NCI-H2196 (cell line): ENCODE measurements at regions not wholly inside any gene's neighbourhood (a gene's known extent, or its start where the extent isn't known, plus 50 kb on each side); places are given as distances from the start of the nearest gene placed in this dataset.

Experiments used
- DNase-seq: peaks from one replicate; lab custom pipeline; 2025; ENCODE audit not compliant: unreplicated experiment; lab: John Stamatoyannopoulos, UW

GRCh38 chr7:123401295-123401694, 133.1 kb downstream of the IQUB start:
- no peak for DNase-seq

GRCh38 chr7:123400196-123400595, 134.2 kb downstream of the IQUB start:
- DNase-seq, result no peak

- no peak for DNase-seq
These were observed 135.5 kb downstream of the IQUB start for GRCh38 chr7:123398921-123399320.

DNA sequence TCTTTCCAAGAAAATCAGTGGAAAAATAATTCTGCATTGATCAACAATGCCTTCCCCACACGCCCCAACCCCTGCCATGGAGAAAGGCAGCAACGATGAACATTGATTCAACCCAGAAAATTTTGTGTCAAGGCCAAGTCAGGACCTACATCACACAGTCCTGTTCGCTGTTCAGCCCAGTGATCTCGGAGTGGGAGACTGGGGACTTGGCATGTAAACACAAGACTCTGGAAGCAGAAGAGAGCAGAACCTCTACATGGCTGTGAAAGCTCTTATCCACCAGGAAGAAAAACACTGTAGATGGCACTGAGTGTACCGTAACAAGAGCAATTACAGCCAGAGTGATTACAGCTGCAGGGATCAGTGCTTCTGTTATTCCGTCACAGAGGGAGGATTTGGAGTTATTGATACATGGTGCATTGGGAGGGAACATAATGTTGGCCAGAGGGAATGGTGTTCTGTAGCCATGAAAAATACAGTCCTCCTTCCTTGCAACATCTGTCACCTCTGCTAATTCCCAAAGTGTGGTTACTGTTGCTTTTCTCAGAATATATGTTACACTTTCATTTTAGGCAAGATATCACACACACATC, 136.6 kb downstream of the IQUB start:
- no peak for DNase-seq

- DNase-seq, result no peak
These were observed 140.8 kb downstream of the IQUB start for GRCh38 chr7:123393623-123394022.

- no peak for DNase-seq
These were observed 162.0 kb downstream of the IQUB start for GRCh38 chr7:123372368-123372767.

DNA sequence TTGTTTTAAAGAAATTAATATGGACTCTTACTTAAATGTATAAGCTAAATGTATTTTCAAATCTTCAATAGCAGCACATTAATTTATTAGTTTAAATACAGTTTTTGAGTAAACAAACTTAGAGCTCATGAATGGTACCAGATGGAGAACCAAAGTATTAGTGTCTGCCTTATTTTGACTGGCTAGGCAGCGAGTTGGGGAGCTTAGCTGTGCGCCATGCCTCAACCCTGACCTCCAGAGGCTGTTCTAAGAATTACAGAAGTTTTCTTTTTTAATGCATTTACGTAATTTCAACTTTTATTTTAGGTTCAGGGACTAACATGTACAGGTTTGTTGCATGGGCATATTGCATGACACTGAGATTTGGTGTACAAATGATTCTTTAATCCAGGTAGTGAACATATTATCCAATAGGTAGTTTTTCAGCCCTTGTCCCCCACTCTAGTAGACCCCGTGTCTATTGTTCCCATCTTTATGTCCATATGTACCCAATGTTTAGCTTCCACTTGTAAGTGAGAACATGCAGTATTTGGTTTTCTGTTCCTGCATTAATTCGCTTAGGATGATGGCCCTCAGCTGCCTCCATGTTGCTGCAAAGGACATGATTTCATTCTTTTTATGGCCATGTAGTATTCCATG, 166.8 kb downstream of the IQUB start:
- peak; percentile 26 for DNase-seq

DNA sequence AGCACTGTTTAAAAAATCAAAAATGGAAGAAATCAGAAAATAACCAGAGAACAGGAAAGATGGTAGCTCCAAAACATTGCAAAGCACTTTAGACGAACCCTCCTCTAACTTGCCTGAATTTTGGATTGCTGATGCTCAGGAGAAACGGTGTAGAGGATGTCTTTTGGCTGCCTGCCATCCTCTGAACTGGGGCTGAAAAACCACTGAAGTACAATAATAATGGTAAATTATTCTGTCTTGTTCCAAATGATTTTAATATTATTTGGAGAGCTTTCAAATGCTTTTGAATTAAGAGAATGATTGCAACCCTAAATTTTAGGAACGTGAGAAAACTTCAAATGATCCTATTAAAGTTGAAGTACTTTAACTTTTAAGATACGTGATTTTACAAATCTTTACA, 167.3 kb upstream of the SLC13A1 start:
- DNase-seq, result no peak

DNA sequence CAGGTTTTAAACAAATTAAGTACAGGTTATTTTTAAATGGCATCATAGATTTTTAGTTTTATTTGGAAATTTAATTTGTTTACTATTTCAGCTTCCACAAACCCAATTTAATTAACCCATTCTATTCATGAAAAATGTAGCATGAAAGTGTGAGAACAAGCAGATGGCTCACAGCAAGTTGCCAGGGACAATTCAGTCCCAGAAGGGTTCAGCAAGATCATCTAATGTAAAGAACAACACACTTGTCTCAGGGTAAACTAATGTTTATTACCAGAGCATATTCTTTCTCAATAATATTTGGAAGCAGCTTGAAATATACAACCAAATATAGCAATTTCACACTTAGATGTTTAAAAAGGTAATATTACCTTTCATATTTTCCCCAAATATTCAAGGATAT, 166.9 kb upstream of the SLC13A1 start:
- no peak for DNase-seq

DNA sequence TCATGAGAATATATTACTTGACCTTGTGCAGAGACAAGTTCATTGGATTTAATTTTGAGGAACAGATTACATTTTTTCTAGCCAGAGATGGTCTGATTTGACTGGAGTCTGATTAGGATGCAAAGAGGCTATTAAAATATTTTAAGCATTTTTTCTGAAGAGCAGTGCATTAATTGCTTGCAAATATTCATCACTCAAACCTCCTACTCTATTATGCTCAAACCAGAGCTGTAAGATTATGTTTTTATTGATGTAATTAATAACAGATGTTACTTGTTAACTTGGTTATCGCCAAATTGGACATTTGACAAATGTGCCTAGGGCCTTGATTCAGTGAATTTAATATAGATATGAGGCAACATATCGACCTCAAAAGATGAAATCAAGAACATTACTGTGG, 160.9 kb upstream of the SLC13A1 start:
- DNase-seq, result no peak

DNA sequence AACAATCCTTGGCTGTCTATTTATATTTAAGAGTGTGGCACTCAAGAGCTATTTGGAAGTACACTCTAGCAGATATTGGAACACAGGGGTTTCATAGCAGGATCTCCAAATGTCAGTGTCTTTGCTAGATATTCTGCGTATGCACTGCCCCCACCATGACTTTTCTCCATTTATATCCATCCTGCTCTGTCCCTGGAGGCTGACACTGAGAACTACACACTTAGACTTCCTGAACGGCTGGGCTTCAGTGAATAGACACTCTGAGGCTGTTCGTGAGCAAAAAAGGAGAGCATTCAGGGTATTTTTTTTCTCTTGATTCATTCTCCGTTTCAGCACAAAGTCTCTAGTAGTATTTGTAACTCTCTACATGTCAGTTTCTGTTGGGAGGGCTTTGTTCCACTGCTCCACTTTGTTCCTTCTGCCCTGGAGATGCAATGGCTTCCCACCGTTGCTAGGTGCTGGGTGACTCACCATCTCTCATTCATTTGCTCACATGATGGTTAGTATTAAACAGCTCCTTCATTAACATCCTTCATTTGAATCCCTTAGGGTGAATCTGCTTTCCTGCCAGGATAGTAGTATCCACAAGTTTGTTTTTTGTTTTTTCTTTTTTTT, 155.9 kb upstream of the SLC13A1 start:
- no peak for DNase-seq

DNA sequence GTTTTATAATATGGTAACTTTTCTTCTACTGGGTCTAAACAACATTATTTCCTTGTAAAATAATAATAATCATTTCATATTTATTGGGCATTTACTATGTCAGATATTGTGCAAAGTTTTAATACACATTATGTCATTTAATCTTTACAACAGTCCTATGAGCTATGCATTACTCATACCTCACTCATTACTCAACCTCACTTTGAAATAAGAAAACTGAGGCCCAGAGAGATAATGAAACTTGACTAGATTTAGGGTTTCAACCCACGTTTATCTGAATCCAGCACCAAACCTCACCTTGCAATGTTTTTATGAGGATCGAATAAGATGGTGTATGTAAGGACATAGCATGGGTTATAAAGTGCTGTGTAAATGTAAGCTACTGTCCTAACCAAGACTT, 153.2 kb upstream of the SLC13A1 start:
- DNase-seq, result no peak

- DNase-seq, result no peak
These were observed 152.0 kb upstream of the SLC13A1 start for GRCh38 chr7:123351516-123352505.

DNA sequence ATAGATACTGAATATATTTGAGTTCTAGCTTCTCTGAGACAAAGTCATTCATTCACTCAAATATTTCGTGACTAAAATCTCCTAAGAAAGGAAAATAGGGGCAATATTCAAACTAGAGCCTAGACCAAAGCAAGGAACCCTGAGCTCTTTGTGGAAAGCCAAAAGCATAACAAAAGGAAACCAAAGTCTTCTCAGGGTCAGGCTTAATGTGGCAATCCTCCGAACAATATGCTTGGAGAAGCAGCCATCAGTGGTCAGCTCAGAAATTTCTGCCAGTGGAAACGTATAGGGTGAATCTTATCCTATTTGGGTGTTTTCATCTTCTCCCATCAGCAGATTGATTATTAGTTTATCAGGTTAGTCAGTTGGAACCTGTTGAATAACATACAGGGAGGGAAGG, 151.3 kb upstream of the SLC13A1 start:
- DNase-seq, result no peak

DNA sequence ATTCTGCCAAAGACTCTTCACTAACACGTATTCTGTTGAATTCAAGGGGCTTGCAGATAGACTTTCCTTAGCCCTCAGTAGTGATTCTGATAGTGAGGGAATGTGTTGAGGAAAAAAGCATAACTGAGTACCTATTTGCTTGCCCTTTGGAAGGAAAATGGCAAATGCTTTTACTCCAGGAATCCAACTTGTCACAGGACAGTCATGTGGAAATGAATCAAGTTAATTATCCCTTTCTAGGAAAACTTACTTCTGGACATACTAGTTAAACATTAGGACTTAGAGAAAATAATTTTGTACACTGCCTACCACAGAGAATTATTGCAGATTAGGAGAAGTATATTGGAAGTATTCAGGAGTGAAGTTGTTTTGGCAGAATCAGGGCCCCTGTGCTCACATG, 148.9 kb upstream of the SLC13A1 start:
- no peak for DNase-seq

GRCh38 chr7:123346766-123347165, 147.0 kb upstream of the SLC13A1 start:
- DNase-seq, result no peak

DNA sequence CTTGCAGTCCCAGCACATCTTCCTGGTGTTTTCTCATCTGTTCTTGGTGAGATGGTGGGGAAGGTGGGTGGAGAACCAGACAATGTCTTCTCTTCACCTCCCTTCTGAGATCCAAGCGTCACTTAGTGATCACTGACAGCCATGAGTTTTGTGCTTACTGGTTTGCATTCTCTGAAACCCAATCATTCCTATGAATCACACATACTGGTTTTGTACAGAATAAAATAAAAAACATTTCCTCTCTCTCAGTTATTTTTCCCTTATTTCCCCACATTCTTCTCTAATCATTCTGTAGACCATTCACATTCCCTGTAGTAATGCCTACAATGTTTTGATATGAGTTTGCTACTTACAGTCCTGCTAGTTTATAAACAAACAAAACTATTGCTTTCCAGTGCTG, 143.8 kb upstream of the SLC13A1 start:
- DNase-seq, result no peak

DNA sequence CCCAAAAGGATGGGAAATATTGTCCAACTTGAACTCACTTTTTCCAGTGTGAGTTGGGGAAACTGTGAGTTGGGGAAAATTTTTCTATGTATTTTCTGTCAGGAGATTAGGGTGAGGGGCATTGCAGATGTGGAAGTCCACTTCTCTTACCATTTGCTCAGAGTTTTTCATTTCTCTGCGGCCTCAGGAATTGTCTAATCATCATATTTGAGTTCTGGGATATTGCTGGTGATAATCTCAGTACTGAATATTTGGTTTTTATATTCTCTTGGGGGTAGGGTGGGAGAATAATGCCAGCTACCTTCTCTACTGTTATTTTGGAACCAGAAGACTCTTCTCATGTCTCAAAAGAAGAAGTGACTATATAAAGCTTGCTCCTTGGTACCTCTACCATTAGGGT, 141.3 kb upstream of the SLC13A1 start:
- DNase-seq, result no peak

- no peak for DNase-seq
These were observed 138.9 kb upstream of the SLC13A1 start for GRCh38 chr7:123338688-123339087.

- no peak for DNase-seq
These were observed 130.3 kb upstream of the SLC13A1 start for GRCh38 chr7:123329988-123330643.

- DNase-seq, result no peak
These were observed 127.9 kb upstream of the SLC13A1 start for GRCh38 chr7:123327661-123328060.
